HepG2 (cell line): ENCODE measurements at regions not wholly inside any gene's neighbourhood (a gene's known extent, or its start where the extent isn't known, plus 50 kb on each side); places are given as distances from the start of the nearest gene placed in this dataset.

Source experiments
- E2F5 ChIP-seq: sonication (generic); formaldehyde crosslinking; conservative IDR thresholded peaks from 2 replicates; pipeline ENCODE4 v1.4.0; 2020; ENCODE audit warnings: missing genetic modification reagents
- ELF3 ChIP-seq: IDR thresholded peaks from 2 replicates; pipeline ENCODE4 v1.6.1; 2016; ENCODE audit warnings: missing genetic modification reagents, missing compliant biosample characterization
- FOXA3 ChIP-seq: IDR thresholded peaks from 2 replicates; pipeline ENCODE4 v1.6.1; 2016; ENCODE audit warnings: missing genetic modification reagents, missing compliant biosample characterization
- NFKB2 ChIP-seq: sonication (generic); formaldehyde crosslinking; IDR thresholded peaks from 2 replicates; pipeline ENCODE4 v1.4.0; 2020; ENCODE audit warnings: missing genetic modification reagents, borderline replicate concordance
- NFKBIZ ChIP-seq: IDR thresholded peaks from 2 replicates; pipeline ENCODE4 v1.6.1; 2018; ENCODE audit warnings: missing genetic modification reagents, missing compliant biosample characterization
- TBX2 ChIP-seq: sonication (generic); formaldehyde crosslinking; IDR thresholded peaks from 2 replicates; pipeline ENCODE4 v1.5.0; 2020; ENCODE audit warnings: missing genetic modification reagents, mild to moderate bottlenecking, borderline replicate concordance
- ZMYM3 ChIP-seq: sonication (generic); formaldehyde crosslinking; IDR thresholded peaks from 2 replicates; pipeline ENCODE4 v1.5.1; 2020; ENCODE audit warnings: mild to moderate bottlenecking, missing genetic modification reagents
- ZNF180 ChIP-seq: sonication (generic); formaldehyde crosslinking; IDR thresholded peaks from 2 replicates; pipeline ENCODE4 v1.4.0; 2020; ENCODE audit warnings: low read depth, missing genetic modification reagents, borderline replicate concordance
- ZNF281 ChIP-seq: sonication (generic); formaldehyde crosslinking; IDR thresholded peaks from 2 replicates; pipeline ENCODE4 v1.4.0; 2020; ENCODE audit warnings: missing genetic modification reagents, borderline replicate concordance
- ZNF317 ChIP-seq: sonication (generic); formaldehyde crosslinking; IDR thresholded peaks from 2 replicates; pipeline ENCODE4 v1.5.0; 2020; ENCODE audit warnings: mild to moderate bottlenecking, missing genetic modification reagents
- TF ChIP-seq, protein P1 (sequence below): sonication (generic); formaldehyde crosslinking; IDR thresholded peaks from 2 replicates; pipeline ENCODE4 v1.5.0; 2020; ENCODE audit warnings: mild to moderate bottlenecking, missing genetic modification reagents, borderline replicate concordance
- TF ChIP-seq, protein P2 (sequence below), 2 experiments: IDR thresholded peaks; 2 replicates each; pipeline ENCODE4 v1.6.1; 2011 to 2012; ENCODE audit warnings: low read length in 2 of 2, borderline replicate concordance in 1 of 2, low read depth in 1 of 2, mild to moderate bottlenecking in 1 of 2, moderate library complexity in 1 of 2

DNA sequence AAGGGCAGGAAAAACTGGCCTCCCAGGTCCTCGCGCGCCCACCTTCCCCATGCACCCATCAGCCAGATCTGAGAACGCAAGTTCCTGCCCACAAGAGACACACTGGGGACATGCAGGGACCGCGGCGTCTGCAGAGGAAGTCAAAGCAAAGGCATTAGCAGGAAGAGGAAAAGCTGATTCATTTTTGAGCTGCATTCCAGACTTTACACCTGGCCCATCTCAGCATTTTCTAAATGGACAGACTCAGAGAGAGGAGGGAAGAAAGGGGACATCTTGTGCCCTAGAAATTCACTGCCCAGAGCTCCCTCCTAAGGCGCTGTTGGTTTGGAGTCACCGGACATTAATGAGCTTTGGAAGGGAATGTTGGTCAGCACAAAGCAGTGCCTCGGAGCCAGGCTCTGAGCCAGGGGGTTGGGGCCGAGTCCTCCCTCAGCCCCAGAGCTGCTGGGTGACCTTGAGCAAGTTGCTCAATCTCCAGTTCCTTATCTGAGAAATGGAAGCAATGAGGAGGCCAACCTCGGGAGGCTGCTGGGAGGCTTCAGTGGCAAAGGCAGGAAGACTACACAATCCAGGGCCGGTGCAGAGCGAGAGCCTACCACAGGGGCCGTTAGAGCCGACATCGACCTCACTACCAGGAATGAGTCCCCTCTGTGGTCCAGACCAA lies 150.5 kb upstream of the IQSEC1 start (continued):
- TF ChIP-seq, protein P1, sequence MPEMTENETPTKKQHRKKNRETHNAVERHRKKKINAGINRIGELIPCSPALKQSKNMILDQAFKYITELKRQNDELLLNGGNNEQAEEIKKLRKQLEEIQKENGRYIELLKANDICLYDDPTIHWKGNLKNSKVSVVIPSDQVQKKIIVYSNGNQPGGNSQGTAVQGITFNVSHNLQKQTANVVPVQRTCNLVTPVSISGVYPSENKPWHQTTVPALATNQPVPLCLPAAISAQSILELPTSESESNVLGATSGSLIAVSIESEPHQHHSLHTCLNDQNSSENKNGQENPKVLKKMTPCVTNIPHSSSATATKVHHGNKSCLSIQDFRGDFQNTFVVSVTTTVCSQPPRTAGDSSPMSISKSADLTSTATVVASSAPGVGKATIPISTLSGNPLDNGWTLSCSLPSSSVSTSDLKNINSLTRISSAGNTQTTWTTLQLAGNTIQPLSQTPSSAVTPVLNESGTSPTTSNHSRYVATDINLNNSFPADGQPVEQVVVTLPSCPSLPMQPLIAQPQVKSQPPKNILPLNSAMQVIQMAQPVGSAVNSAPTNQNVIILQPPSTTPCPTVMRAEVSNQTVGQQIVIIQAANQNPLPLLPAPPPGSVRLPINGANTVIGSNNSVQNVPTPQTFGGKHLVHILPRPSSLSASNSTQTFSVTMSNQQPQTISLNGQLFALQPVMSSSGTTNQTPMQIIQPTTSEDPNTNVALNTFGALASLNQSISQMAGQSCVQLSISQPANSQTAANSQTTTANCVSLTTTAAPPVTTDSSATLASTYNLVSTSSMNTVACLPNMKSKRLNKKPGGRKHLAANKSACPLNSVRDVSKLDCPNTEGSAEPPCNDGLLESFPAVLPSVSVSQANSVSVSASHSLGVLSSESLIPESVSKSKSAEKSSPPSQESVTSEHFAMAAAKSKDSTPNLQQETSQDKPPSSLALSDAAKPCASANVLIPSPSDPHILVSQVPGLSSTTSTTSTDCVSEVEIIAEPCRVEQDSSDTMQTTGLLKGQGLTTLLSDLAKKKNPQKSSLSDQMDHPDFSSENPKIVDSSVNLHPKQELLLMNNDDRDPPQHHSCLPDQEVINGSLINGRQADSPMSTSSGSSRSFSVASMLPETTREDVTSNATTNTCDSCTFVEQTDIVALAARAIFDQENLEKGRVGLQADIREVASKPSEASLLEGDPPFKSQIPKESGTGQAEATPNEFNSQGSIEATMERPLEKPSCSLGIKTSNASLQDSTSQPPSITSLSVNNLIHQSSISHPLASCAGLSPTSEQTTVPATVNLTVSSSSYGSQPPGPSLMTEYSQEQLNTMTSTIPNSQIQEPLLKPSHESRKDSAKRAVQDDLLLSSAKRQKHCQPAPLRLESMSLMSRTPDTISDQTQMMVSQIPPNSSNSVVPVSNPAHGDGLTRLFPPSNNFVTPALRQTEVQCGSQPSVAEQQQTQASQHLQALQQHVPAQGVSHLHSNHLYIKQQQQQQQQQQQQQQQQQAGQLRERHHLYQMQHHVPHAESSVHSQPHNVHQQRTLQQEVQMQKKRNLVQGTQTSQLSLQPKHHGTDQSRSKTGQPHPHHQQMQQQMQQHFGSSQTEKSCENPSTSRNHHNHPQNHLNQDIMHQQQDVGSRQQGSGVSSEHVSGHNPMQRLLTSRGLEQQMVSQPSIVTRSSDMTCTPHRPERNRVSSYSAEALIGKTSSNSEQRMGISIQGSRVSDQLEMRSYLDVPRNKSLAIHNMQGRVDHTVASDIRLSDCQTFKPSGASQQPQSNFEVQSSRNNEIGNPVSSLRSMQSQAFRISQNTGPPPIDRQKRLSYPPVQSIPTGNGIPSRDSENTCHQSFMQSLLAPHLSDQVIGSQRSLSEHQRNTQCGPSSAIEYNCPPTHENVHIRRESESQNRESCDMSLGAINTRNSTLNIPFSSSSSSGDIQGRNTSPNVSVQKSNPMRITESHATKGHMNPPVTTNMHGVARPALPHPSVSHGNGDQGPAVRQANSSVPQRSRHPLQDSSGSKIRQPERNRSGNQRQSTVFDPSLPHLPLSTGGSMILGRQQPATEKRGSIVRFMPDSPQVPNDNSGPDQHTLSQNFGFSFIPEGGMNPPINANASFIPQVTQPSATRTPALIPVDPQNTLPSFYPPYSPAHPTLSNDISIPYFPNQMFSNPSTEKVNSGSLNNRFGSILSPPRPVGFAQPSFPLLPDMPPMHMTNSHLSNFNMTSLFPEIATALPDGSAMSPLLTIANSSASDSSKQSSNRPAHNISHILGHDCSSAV (CRISPR knock-in tag) = no peak
- TF ChIP-seq ZMYM3 (CRISPR knock-in tag) (peak; percentile 89), ZNF180 (no peak), FOXA3 (CRISPR knock-in tag) (0 out of 2 replicates have a peak, but pooled peaks have one; percentile 31), NFKB2 (CRISPR knock-in tag) (no peak), ZNF281 (CRISPR knock-in tag) (peak; percentile 58; the same call in 1 of the 2 replicates), ZNF317 (CRISPR knock-in tag) (peak; percentile 62; the same call in 1 of the 2 replicates), E2F5 (CRISPR knock-in tag) (no peak), TBX2 (peak; percentile 63; the same call in 1 of the 2 replicates), NFKBIZ (CRISPR knock-in tag) (0 out of 2 replicates have a peak, but pooled peaks have one; percentile 36), ELF3 (CRISPR knock-in tag) (peak; percentile 77)
- TF ChIP-seq, protein P2, sequence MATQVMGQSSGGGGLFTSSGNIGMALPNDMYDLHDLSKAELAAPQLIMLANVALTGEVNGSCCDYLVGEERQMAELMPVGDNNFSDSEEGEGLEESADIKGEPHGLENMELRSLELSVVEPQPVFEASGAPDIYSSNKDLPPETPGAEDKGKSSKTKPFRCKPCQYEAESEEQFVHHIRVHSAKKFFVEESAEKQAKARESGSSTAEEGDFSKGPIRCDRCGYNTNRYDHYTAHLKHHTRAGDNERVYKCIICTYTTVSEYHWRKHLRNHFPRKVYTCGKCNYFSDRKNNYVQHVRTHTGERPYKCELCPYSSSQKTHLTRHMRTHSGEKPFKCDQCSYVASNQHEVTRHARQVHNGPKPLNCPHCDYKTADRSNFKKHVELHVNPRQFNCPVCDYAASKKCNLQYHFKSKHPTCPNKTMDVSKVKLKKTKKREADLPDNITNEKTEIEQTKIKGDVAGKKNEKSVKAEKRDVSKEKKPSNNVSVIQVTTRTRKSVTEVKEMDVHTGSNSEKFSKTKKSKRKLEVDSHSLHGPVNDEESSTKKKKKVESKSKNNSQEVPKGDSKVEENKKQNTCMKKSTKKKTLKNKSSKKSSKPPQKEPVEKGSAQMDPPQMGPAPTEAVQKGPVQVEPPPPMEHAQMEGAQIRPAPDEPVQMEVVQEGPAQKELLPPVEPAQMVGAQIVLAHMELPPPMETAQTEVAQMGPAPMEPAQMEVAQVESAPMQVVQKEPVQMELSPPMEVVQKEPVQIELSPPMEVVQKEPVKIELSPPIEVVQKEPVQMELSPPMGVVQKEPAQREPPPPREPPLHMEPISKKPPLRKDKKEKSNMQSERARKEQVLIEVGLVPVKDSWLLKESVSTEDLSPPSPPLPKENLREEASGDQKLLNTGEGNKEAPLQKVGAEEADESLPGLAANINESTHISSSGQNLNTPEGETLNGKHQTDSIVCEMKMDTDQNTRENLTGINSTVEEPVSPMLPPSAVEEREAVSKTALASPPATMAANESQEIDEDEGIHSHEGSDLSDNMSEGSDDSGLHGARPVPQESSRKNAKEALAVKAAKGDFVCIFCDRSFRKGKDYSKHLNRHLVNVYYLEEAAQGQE (IDR thresholded peaks at IDR 0.05; ENCODE audit: borderline replicate concordance in 1 of 2, low read depth in 1 of 2, low read length in 2 of 2) = 0 out of 4 replicates have a peak, but pooled peaks of 1 of the 2 experiments have one; percentile 26
